ENCODE measurements at regions not wholly inside any gene's neighbourhood (a gene's known extent, or its start where the extent isn't known, plus 50 kb on each side); places are given as distances from the start of the nearest gene placed in this dataset.

DNA sequence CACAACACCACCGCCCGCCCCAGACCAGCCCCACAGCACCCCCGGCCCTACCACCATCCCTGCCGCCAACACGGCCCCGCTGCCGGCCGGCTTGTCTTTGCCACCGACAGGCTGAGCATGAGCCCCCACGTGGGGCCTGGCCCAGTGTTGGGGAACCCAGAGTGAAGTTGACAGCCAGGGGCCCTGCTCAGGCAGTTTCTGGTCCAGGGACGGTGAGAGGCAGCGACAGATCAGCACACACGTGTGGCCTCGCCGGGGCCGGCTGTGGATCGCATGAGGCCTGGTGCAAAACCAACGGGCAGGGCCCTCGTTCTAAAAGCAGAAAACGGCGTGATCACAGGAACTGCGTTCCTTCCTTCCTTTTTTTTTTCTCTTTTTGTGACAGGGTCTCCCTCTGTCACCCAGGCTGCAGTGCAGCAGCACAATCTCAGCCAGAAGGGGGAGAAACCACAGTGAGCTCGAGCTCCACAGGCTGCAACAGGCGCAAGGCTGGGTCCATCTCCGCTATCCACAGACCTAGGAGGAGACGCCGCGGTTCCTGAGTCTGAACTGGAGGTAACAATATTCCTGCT lies 50.5 kb upstream of the FBRSL1 start:
- H3K9me3 ChIP-seq: no peaks in the 10 kb centered on the region
- DNase-seq: no peak
- H3K27me3 ChIP-seq: peaks cover 0 to 22% (median 4%) of the 10 kb centered on the region in 3 donors
- no peak overlapping the region for H3K4me3 ChIP-seq
- H3K4me1 ChIP-seq: peaks cover 0 to 4% (median 0%) of the 10 kb centered on the region in 4 donors
- TF ChIP-seq EP300 (IDR thresholded peaks at IDR 0.05) (no peak), POLR2A (IDR thresholded peaks at IDR 0.05) (no peak), POLR2AphosphoS5 (IDR thresholded peaks at IDR 0.05) (no peak)
- TF ChIP-seq, protein P1, sequence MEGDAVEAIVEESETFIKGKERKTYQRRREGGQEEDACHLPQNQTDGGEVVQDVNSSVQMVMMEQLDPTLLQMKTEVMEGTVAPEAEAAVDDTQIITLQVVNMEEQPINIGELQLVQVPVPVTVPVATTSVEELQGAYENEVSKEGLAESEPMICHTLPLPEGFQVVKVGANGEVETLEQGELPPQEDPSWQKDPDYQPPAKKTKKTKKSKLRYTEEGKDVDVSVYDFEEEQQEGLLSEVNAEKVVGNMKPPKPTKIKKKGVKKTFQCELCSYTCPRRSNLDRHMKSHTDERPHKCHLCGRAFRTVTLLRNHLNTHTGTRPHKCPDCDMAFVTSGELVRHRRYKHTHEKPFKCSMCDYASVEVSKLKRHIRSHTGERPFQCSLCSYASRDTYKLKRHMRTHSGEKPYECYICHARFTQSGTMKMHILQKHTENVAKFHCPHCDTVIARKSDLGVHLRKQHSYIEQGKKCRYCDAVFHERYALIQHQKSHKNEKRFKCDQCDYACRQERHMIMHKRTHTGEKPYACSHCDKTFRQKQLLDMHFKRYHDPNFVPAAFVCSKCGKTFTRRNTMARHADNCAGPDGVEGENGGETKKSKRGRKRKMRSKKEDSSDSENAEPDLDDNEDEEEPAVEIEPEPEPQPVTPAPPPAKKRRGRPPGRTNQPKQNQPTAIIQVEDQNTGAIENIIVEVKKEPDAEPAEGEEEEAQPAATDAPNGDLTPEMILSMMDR (IDR thresholded peaks at IDR 0.05): no peak
- H3K27ac ChIP-seq: no peak overlapping the region
- no peaks in the 10 kb centered on the region for H3K36me3 ChIP-seq
- WGBS, 2 donors: 65 to 84% methylated on average over 28 of the region's 28 CpGs
- intact Hi-C loops (cut with DNase I): no loop called here

DNA sequence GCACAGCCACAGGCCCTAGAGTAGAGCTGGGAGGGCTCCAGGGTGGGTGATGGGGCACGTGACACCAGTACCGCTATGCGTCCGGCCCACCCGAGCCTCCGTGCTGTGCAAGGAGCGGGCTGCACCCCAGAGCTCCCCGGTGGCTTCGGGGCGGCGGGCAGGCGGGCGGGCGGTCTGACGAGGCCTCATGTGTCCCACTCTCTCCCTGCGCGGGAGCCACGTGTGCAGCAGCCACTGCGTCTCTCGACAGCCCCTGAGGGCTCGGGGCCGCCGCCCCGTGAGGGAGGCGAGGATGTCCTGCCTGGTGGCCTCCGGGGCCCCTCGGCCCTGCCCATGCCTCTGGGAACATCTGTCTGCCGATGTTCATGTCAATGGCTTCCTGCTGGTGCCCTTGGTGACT lies 51.2 kb upstream of the FBRSL1 start:
- intact Hi-C loops (cut with DNase I): no loop called here
- Histone ChIP-seq H3K9me3 (no peaks in the 10 kb centered on the region), H3K36me3 (no peaks in the 10 kb centered on the region), H3K27ac (no peak overlapping the region), H3K4me1 (peaks cover 0 to 4% (median 0%) of the 10 kb centered on the region in 4 donors), H3K4me3 (no peak overlapping the region), H3K27me3 (peaks cover 0 to 27% (median 8%) of the 10 kb centered on the region in 3 donors)
- no peak for DNase-seq
- 91 to 94% methylated on average over 28 of the region's 28 CpGs for WGBS, 2 donors
- TF ChIP-seq POLR2AphosphoS5 (IDR thresholded peaks at IDR 0.05) (no peak), POLR2A (IDR thresholded peaks at IDR 0.05) (no peak), EP300 (IDR thresholded peaks at IDR 0.05) (no peak)
- TF ChIP-seq, protein P1 (IDR thresholded peaks at IDR 0.05): no peak

DNA sequence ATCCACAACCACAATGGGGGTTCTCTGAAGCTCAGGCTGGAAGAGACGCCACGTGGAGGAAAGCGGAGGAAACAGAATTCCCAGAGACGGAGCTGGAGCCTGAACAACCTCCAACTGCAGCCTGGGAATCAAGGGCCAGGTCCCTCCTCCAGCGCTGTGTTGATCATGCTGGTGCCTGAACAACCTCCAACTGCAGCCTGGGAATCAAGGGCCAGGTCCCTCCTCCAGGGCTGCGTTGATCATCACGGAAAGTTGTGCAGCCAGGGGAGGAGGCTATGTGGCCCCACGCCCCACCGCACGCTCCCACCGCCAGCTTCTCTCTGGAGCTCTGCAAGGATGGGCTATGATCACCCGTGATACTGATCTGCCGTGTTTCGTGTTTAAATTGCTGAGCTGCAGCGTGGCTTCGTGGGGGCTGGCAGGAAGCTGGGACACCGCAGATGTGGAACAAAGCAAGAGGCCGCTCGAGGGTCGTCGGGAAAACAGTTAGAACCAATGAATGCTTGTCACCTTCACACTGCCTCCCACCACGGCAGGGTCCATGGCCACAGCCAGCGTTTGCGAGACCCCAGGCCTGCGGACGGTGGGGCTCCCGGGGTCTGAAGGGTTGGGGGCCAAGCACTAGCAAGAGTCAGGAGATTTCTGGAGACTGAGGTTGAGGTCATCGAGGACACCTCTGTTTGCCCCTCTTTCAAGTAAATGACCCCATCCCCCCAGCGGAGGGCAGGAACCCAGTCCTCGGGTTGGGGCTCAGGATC lies 51.8 kb upstream of the FBRSL1 start:
- Histone ChIP-seq H3K36me3 (no peaks in the 10 kb centered on the region), H3K4me1 (peaks cover 0 to 4% (median 0%) of the 10 kb centered on the region in 4 donors), H3K9me3 (no peaks in the 10 kb centered on the region), H3K4me3 (no peak overlapping the region), H3K27me3 (peaks cover 0 to 31% (median 14%) of the 10 kb centered on the region in 3 donors), H3K27ac (no peak overlapping the region)
- WGBS, 2 donors: 66 to 67% methylated on average over 30 of the region's 30 CpGs
- intact Hi-C loops (cut with DNase I): no loop called here
- no peak for DNase-seq
- TF ChIP-seq, protein P1 (IDR thresholded peaks at IDR 0.05): no peak
- TF ChIP-seq POLR2A (IDR thresholded peaks at IDR 0.05) (no peak), EP300 (IDR thresholded peaks at IDR 0.05) (no peak), POLR2AphosphoS5 (IDR thresholded peaks at IDR 0.05) (no peak)

DNA sequence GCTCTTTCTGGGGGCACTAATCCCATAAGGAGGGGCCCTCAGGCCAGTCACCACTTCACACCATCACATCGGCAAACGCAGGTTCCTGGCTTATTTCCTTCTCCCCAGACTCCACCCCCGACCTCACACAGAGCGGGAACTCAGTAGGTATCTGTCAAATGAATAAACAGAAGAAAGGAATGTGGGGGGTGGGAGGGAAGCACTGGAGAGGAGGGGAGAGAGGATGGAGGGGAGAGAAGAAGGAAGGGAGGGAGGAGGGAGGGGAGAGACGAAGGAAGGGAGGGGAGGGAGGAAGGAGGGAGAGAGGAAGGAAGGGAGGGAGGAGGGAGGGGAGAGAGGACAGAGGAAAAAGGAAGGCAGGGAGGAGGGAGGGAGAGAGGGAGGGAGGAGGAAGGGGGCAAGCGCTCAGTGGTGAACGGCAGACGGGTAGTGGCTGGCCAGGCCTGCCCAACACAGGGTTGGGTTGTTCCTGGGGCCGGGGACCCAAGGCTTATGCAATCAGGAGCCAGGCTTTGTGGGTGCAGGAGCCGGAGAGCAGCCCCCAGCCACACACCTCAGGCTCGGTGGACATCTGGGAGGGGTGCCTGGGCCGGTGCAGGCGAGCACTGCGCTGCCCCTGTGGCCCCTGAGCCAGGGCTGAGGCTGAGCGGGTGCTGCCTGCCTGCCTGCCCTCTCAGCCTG lies 52.6 kb upstream of the FBRSL1 start:
- H3K4me3 ChIP-seq: no peak overlapping the region
- no peaks in the 10 kb centered on the region for H3K36me3 ChIP-seq
- no peak for TF ChIP-seq EP300 (IDR thresholded peaks at IDR 0.05)
- TF ChIP-seq, protein P1 (IDR thresholded peaks at IDR 0.05): no peak
- TF ChIP-seq POLR2A (IDR thresholded peaks at IDR 0.05): no peak
- no peak for TF ChIP-seq POLR2AphosphoS5 (IDR thresholded peaks at IDR 0.05)
- peaks cover 0 to 4% (median 0%) of the 10 kb centered on the region in 4 donors for H3K4me1 ChIP-seq
- intact Hi-C loops (cut with DNase I): no loop called here
- H3K27me3 ChIP-seq: peaks cover 0 to 38% (median 15%) of the 10 kb centered on the region in 3 donors
- 19 to 27% methylated on average over 15 of the region's 15 CpGs for WGBS, 2 donors
- no peak overlapping the region for H3K27ac ChIP-seq
- no peaks in the 10 kb centered on the region for H3K9me3 ChIP-seq
- DNase-seq: no peak
